Brain microvascular endothelial cell (primary cell): ENCODE measurements at regions not wholly inside any gene's neighbourhood (a gene's known extent, or its start where the extent isn't known, plus 50 kb on each side); places are given as distances from the start of the nearest gene placed in this dataset.

Source experiments
- DNase-seq: peaks from one replicate; pipeline ENCODE4 v3.0.0-alpha.2; 2020
- H3K27ac ChIP-seq: fragments of 250-450 bp; sonication (Bioruptor Pico); 2 replicates; pipeline ENCODE4 v1.5.1; 2020; ENCODE audit warnings: mild to moderate bottlenecking, moderate library complexity
- H3K27me3 ChIP-seq: fragments of 250-450 bp; sonication (Bioruptor Pico); replicated peaks from 2 replicates; pipeline ENCODE4 v1.5.1; 2020; ENCODE audit warnings: mild to moderate bottlenecking
- H3K36me3 ChIP-seq: fragments of 250-450 bp; sonication (Bioruptor Pico); replicated peaks from 2 replicates; pipeline ENCODE4 v1.5.1; 2020; ENCODE audit warnings: mild to moderate bottlenecking
- H3K4me3 ChIP-seq: 2 replicates; pipeline ENCODE4 v1.5.1; 2011; ENCODE audit warnings: low read depth, mild to moderate bottlenecking, control low read depth, low read length, moderate library complexity
- CTCF ChIP-seq: IDR thresholded peaks from 2 replicates; pipeline ENCODE4 v1.5.1; 2011; ENCODE audit warnings: low read depth, mild to moderate bottlenecking, moderate library complexity, low read length, control low read depth, inconsistent platforms; ENCODE audit errors: missing control alignments
- in situ Hi-C: cut with HindIII; loops from 2 replicates; pipeline ENCODE4 v1.10.0; 2017; ENCODE audit warnings: low sequenced_read_pairs, low pct_ligation_motif_present

DNA sequence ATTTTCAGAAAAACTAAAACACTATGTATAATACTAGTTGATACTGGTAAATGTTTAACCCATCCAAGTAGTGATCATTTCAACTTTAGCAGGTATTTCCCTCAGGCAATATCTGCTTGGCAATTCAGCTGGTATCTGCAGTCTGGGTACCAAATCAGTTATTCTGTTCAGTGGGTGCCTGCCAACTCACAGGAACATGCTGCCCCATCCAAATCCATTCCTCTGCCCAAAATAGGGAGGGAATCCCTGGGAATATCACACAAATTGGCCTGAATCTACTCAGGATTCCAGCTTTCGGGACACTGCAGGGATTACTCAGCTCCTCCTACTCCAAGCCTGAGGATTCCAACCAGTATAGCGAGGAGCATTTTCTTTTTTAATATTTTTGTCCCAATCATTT is 61.7 kb upstream of the PDE4D start:
- no peak for DNase-seq
- TF ChIP-seq CTCF, result no peak
- Histone ChIP-seq H3K4me3 (no peak overlapping the region), H3K27ac (no peak overlapping the region), H3K36me3 (no peaks in the 10 kb centered on the region), H3K27me3 (no peaks in the 10 kb centered on the region)
- in situ Hi-C loops, result no loop called here

GRCh38 chr5:59943452-59944113 is 50.1 kb upstream of the PDE4D start:
- Histone ChIP-seq H3K4me3 (no peak overlapping the region), H3K36me3 (no peaks in the 10 kb centered on the region), H3K27ac (no peak overlapping the region), H3K27me3 (no peaks in the 10 kb centered on the region)
- TF ChIP-seq CTCF, result no peak
- no peak for DNase-seq
- in situ Hi-C loops, result no loop called here
